Suppressor macrophage treated with lipopolysaccharide for 1 hour (primary cell): ENCODE measurements at regions not wholly inside any gene's neighbourhood (a gene's known extent, or its start where the extent isn't known, plus 50 kb on each side); places are given as distances from the start of the nearest gene placed in this dataset.
"Not testable (repeated sequence)": the region's sequence is repeated elsewhere in the genome, so short reads cannot be mapped to it uniquely, and the experiment has no call there.

Experiments
- DNase-seq, 3 donors: peaks; one replicate each; pipeline ENCODE4 v3.0.0-alpha.2; 2020 to 2022

DNA sequence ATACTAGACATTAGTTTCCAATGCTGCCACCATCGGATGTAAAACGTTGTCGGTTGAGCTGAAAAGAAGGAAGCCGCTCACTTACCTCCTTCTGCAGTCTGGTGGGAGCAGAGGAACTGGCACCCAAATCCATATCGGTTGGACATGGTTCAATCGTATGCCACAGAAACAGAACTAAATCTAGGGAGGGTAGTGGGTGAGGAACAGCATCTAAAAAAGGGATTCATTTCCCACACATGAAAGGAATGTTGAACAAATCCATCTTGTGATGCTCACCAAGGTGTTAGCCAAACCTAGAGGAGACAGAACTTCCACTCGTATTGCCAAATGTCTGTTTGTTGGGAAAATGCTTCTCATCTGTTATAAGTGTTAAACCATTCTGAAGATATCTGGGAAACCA is 532.7 kb downstream of the NLGN4X start:
- DNase-seq: no peak

DNA sequence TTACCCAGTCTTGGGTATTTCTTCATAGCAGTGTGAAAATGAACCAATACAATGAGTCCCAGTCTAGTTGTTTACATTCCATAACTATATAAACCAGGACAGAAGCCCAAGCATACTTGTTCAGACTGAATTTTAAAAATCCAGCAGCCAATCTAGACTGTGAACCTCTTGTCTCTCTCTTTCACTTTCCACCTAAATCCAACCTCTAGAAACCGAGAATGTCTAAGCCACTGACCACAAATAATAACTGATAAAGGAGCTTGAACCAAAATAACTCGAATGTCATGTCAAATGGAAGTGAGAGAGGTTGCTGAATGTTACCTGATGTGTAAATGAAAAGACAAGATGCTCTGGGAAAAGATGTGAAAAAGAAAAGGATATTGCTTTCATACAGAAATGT is 544.7 kb downstream of the NLGN4X start:
- DNase-seq: no peak

DNA sequence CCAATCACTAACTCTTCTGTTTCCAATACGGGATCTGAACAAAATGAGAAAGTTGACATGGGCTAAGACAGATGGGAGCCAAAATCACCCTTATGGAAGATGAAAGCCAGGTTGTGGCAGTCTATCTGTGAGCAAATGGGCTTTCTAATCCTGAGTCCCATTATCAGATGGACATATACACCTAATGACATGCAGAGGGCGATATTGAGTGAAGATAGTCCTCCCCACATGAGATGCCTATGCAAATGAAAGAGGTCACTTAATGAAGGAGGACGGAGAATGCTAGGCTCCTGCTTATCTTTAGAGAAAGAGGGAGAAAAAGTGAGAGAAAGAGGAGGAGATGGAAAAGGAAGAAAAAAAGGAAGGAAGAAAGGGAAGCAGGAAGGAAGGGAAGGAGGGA is 547.5 kb downstream of the NLGN4X start:
- peak; percentile 3 to 28 (median 21) for DNase-seq

DNA sequence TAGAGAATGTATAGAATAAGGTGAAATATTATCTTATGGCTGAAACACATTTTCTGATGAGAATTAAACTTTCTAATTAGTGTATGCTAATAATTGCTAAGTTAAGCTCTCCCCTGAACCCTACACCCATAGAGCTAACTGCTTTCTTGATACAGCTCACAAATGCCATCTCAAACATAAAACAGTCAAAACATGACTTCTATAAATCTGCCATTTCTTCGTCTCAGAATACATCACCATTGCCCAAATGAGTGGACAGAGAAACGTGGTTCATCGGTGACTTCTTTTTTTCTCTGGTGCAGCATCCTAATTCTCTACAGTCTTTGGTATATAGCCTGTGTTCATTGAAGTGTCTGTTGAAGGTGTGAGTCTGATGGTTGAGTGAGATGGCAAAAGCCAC is 554.6 kb downstream of the NLGN4X start:
- DNase-seq: no peak

DNA sequence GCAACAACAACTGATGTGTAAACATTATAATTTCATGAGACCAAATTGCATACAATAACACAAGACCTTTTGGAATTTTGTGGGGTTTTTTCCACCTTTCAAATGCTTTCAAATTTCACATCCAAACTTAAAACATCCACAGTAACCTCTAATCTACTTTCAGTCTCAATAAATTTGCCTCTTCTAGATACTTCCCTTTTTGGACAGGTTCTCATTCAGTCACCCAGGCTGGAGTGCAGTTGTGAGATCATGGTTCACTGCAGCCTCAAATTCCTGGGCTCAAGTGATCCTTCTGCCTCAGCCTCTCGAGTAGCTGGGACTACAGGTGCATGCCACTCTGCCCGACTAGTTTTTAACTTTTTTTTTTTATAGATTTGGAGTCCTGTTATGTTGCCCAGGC is 556.6 kb downstream of the NLGN4X start:
- DNase-seq: no peak

DNA sequence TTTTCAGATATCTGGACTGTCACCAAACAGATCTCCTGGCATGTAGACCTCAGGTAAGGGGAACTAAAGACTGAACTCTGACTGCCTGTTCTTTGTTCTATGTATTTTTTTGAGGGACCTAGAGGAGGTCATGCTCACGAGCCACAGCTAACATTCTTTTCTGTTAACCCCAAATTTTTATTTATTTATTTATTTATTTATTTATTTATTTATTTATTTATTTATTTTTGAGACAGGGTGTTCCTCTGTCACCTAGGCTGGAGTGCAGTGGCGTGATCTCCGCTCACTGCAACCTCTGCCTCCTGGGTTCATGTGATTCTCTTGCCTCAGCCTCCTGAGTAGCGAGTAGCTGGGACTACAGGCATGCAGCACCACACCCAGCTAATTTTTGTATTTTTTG is 562.0 kb downstream of the NLGN4X start:
- not testable (repeated sequence) for DNase-seq

DNA sequence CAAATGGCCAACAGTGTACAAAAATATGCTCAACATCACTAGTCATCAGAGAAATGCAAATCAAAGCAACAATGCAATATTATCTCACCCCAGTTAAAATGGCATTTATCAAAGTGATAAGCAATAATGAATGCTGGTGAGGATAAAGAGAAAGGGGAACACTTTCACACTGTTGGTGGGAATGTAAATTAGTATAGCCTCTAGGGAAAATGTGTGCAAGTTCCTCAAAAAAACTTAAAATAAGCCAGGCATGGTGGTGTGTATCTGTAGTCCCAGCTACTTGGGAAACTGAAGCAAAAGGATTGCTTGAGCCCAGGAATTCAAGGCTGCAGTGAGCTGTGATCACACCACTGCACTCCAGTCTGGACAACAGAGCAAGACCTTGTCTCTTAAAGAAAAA is 572.1 kb downstream of the NLGN4X start:
- DNase-seq: no peak

DNA sequence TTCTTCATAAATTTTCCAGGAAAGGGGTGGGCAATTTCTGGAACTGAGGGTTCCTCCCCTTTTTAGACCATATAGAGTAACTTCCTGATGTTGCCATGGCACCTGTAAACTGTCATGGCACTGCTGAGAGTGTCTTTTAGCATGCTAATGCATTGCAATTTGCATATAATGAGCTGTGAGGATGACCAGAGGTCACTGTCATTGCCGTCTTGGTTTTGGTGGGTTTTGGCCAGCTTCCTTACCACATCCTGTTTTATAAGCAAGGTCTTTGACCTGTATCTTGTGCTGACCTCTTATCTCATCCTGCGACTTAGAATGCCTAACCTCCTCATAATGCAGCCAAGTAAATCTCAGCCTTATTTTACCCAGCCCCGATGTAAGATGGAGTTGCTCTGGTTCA is 577.8 kb downstream of the NLGN4X start:
- no peak for DNase-seq

DNA sequence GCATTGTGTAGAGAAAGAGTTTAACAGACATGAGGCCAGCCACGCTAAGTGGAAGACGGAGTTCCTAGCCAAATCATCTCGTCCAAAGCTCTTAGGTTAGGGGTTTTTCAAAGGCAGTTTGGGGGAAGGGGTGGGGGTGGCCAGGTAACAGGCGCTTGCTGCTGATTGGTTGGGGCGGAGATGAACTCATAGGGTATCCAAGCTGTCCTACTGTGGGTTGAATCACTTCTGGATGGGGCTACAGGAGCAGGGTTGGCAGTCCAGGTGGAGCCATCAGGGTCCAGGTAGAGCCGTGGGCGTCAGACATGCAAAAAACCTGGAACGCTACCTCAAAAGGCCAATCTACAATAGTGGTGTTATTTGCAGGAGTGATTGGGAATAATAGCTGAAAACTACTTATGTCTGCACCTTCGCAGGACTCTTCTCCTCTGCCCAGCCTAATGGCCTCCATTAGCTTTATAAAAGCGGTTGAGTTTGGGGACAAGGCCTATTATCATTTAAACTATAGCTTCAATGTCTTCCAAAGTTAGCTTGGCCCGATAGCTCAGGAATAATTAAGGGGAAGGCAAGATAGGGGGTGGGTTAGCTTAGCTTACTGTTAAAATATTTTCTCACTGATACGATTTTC is 579.6 kb downstream of the NLGN4X start:
- no peak for DNase-seq

DNA sequence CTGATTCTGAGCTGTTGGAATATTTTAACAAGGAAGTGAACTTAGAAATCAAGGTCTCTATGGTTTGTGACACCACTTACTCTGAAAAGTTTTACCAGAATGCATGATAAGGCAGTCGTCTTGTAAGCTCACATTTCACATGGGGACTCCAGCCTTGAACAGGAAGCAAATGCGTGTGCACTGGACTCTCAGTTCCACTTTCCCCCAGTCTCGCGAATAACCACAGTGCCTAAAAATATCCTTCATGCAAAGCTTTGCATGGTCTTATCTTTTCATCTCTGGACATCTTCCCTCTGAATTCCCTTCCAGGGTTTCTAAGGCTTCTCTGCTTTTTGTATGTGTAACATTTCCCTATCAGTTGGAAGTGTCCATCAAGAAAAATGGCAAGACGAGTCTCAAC is 581.8 kb downstream of the NLGN4X start:
- peak; percentile 7 to 36 (median 18) for DNase-seq

DNA sequence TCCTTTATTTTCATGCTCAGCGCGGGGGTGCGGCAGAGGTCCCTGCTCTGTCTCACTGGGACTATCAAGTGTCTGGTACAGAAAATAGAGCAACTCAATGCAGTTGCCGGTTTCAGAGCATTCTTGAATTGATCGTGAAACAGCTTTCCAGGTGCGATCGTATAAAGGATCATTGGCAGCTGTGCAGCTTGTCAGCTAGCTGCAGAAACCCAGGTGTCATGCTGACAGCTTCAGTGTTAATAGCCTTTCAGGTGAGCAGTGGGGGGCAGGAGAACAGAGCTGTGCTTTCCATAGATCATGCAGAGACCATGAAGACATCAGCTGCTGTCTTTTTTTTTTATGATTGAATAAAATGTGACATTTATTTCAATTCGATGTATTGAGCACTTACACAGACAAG is 583.9 kb downstream of the NLGN4X start:
- DNase-seq: no peak

DNA sequence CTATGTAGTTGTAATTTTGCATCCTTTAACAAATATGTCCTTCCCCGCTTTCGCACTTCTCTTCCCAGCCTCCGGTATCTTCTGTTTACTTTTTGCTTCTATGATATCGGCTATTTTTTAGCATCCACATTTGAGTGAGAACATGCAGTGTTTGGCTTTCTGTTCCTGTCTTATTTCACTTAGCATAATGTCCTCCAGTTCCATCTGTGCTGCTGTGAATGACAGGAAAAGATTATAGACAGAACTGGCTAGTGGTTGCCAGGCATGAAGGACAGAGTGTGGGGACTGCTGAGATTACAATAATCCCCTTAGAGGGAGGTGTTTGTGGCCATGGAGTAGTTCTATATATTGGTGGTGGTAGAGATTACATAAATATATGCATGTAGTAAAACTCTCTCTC is 588.6 kb downstream of the NLGN4X start:
- DNase-seq: no peak

DNA sequence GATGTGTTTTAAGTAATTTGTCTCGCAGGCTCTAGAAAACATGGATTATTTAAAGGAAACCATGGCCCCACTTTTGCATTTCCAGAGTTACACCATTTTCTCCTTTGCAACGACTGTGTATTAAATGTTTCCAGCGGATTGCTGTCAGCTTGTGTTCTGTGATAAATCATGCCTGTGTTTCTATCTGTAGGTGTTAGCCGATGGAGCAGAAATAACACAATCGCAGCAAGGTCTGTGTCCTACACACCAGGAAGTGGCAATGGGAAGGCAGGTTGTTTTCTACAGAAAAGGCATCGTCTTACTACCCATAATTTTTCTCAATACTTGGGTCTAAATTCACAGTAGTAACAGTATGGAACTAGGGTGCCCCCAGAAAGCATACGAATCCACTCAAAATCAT is 590.1 kb downstream of the NLGN4X start:
- no peak for DNase-seq

DNA sequence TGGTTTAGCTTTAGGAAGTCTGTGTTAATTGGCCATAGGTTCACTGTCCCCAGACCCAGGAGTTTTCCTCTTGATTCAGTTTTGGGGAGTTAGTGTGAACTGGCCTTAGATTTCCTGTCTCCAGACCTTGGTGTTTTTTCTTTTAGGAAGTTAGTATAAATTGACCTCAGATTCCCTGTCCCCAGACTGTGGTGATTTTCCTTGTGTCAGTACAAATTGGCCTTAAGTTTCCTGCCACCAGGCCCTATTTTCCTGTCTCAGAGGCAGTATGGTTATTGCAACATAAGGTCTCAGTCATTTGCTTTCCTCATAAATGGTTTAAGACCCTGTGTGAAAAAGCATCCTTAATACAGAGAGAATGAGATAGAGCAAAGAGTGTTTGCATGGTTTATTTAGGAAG is 595.8 kb downstream of the NLGN4X start:
- no peak for DNase-seq

DNA sequence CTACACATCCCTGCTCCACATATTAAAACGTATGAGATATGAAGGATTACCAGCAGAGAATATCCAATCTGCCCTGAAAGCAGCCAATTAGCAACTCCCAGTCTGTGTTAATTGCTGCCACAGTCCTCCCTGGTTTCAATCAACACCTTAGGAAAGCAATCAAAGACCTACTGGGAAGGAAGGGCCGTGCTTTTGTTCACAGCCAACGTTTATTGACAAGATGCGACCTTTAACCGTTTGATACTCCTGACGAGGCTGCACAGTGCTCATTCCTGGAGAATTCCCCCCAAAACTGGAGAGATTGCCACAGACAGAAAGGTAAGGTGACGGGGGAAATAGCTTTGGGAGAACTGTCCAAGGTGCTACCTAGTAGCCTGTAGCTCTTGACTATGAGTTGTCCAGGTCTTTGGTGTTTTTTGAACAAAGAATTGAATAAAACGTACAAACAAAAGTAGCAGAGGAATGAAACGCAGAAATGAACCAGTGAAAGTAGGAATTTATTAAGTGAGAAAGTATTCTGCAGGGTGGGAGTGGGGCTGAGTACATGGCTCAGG is 596.5 kb downstream of the NLGN4X start:
- DNase-seq: no peak

DNA sequence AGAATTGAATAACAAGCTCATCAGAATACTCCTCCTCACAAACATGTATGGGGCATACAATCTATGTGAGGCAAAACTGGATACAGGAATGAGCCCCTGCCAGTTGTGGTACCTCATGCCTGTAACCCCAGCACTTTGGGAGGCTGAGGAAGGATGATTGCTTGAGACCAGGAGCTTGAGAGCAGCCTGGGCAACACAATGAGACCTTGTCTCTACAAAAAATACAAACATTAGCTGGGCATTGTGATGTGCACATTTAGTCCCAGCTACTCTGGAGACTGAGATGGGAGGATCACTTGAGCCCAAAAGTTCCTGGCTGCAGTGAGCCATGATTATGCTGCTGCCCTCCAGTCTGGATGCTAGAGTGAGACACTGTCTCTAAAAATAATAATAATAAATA is 611.0 kb downstream of the NLGN4X start:
- DNase-seq: no peak

DNA sequence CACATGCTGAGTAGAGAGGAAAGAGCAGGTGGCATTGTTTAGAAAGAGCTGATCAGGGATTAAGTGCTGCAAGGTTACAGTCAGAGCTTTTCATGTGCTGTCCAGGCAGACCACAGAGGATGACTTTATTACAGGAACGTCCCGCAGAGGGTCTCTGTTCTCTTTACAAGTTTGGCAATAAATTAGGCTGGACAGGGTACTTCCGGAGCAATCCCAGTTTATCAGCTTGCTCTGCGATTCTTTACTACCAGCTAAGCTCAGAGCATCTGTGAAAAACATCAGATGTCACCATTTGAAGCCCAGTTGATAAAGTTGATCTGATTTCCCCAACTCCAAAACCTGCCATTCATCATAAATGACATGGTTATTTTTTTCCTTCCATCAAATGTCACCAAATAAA is 633.1 kb downstream of the NLGN4X start:
- no peak for DNase-seq

DNA sequence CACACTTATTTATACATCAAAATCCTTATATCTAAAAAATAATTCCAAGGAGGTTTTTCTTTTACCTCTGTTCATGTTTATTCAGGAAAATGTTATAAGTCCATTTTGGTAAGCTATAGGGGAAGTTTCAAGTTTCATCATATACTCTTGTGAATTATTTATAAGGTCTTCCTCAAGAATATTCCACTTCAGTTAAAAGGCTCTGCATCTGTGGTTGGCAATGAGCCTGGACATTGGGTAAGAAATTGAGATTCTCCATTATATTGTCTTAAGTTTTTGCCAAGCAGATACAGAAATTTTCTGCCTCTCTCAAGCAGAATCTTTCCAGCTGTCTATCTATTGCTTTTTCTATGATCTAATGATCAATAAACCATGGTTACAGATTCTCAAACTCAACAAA is 641.9 kb downstream of the NLGN4X start:
- DNase-seq: no peak

DNA sequence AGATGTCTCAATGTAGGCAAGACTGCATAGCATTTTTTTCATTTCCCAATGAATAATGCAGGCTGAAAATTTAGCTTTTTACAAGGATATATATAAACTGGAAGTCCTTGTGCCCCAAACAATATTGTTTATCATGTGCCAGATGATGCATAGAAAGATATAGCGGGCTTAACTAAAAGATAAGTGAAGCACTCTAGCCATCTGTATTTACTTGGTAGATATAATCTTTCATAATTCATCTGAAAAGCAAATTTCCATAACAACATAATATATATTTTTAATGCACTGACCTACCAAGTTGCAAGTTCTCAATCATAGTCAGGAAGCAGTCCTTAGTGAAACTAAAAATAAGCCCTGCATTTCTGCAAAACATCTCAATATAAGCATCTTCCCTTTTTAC is 653.3 kb downstream of the NLGN4X start:
- no peak for DNase-seq

DNA sequence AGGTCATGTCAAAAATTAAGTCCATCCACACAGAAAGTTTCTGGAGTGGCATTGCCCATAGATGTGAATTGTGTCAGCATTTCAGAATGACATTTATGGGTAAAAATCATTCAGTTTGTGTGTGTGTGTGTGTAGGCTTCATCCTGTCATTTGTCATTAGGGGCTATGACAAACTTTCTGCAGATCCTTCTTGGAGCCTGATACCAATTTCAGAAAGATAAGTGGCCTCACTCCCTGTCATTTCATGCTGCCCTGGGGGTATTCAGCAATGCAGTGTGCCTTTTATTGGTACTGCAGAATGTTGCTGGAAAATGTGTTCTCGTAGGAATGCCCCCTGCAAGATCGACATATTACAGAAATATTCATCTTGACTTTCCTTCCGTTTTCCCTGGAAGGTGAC is 659.7 kb downstream of the NLGN4X start:
- DNase-seq: no peak

DNA sequence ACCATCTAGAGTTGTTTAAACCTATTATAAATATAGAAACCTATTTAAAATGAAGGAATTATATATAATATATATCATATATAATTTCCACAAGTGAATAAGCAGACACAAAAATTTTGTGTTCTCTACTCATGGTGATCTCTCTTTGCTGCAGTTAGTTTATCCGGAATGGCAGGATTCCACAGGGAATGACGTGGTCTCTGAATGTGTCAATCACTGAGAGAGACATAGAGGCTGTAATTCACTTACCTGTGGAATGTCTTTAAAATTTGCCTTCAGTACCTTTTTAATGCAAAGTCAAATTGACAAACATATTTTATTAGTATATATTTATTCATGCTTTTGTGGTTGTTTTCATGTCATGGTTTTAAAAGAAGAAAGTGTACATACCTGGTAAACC is 669.3 kb downstream of the NLGN4X start:
- DNase-seq: no peak

DNA sequence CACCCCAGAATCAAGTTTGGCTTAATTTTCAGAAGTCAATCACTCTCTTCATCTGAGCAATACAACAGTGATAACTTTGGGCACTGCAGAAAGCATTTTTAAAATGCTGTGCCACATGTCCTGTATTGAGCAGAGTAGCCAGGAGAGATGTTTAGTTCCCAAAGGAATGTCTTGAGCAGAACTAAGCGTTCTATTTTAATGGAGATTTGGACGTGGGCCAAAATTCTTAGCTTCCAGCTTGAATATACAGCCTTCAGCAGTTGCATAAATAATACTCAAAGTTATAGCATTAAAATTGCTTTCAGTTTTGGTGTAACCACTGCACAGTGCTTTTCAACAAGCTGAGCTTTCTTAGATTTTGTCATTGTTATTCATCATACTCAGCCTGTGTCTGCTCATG is 679.2 kb downstream of the NLGN4X start:
- DNase-seq: no peak

DNA sequence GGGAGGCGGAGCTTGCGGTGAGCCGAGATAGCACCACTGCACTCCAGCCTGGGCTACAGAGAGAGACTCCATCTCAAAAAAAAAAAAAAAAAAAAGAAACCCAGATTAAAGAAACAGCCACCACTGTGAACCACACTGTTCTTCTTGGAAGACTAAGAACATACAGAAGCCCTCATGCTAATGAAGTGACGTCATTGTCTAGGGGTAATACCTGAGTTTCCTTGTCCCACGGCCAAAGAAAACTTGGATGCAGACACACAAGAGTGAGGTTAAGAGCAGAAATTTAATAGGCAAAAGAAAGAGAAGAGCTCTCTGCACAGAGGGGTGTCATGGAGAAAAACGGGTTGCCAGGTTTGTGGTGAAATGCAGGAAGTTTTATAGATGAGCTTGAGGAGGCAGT is 691.6 kb downstream of the NLGN4X start:
- no peak for DNase-seq

DNA sequence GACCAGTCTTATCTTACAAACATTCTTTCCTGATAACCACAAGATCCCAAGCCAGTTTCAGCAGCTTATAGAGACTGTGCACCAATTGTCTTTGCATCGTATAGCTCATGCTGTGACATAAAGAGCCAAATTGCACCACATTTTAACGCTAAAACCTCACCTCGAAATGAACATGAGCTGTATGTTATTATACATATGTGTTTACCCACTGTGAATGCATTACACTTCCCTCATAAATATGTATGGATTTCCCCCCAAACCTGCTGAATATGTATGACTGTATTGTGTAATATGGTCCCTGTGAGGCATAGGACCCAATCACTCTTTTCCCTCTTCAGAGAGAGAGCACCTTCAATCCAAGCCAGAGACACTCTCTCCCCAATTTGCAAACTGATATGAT is 692.4 kb downstream of the NLGN4X start:
- DNase-seq: no peak

DNA sequence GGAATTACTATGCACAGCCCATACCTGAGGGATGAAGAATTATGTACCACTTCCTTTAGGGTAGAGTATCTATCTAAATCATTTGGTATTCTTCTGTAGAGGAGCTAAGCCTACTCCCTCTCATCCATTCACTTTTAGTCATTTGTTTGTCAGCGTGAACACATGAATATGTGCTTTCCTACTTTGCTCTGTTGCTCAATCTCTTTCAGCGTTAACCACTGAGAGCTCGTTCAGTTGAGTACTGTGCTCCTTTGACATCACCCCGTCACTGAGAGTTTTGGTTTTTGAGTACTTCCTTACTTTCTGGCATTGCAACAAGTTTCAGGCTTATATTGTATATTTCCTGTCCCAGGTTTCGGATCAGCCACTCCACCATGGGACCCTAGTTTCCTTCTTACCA is 700.6 kb downstream of the NLGN4X start:
- DNase-seq: no peak

DNA sequence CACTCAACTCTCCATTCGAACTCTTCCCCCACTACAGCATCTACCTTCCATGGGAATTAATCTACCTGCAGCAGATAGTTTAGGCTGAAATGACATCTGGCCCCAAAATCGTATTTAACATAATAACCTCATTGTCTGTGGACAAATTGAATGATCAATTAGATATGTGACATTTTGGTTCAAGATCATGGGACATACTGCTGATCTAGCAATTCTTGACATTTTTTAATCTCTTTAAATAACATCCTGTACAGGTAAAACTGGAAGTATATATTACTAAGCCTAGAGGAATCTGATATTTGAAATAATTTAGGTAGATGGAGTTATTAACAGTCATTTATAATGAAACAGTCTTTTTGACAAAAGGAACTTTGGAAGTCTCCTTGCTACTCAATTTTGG is 702.5 kb downstream of the NLGN4X start:
- DNase-seq: no peak
